Panc1 (cell line): ENCODE measurements at regions not wholly inside any gene's neighbourhood (a gene's known extent, or its start where the extent isn't known, plus 50 kb on each side); places are given as distances from the start of the nearest gene placed in this dataset.

Source experiments
- ATAC-seq: fragments of 200-7000 bp; cut with Tn5 transposase; 2 replicates; pipeline ENCODE4 v1.9.1; 2020; ENCODE audit warnings: mild to moderate bottlenecking, moderate library complexity
- BruUV-seq: library from RNA; stranded (reverse); fragments of 400-500 nt; replicated peaks from 2 replicates; lab custom pipeline; 2021; lab: Mats Ljungman, UMichigan
- CTCF ChIA-PET: fragments of 300-600 bp; sonication (Branson Sonifier 250); formaldehyde crosslinking; loops from one replicate; lab custom pipeline; 2022; ENCODE audit warnings: antibody characterized with exemption; lab: Charles Lee
- POLR2A ChIA-PET: fragments of 300-600 bp; sonication (Branson Sonifier 250); formaldehyde crosslinking; loops from one replicate; lab custom pipeline; 2022; ENCODE audit warnings: antibody characterized with exemption; lab: Charles Lee
- DNase-seq: peaks from one replicate; pipeline ENCODE4 v3.0.0-alpha.2; 2010; ENCODE audit warnings: low read depth, low spot score
- H3K27ac ChIP-seq: 2 replicates; pipeline ENCODE4 v1.5.1; 2011; ENCODE audit warnings: mild to moderate bottlenecking, low read length, inconsistent platforms
- H3K27me3 ChIP-seq: fragments of 200-500 bp; sonication (Bioruptor generic); 2 replicates; pipeline ENCODE4 v1.6.0; 2014; ENCODE audit warnings: low read length, inconsistent platforms; ENCODE audit not compliant: control insufficient read depth, insufficient read depth
- H3K36me3 ChIP-seq: fragments of 200-500 bp; sonication (Bioruptor generic); 2 replicates; pipeline ENCODE4 v1.5.1; 2014; ENCODE audit warnings: inconsistent platforms, mild to moderate bottlenecking, low read length, moderate library complexity; ENCODE audit not compliant: control insufficient read depth, insufficient read depth
- H3K4me1 ChIP-seq: 2 replicates; pipeline ENCODE4 v1.5.1; 2011; ENCODE audit warnings: inconsistent platforms, mild to moderate bottlenecking, low read length, moderate library complexity; ENCODE audit not compliant: control insufficient read depth, insufficient read depth
- H3K4me3 ChIP-seq, 2 experiments: 2 replicates each; pipeline ENCODE4 v1.5.1; 2011 to 2012; ENCODE audit warnings: low read depth in 2 of 2, low read length in 2 of 2, mild to moderate bottlenecking in 2 of 2, inconsistent platforms in 1 of 2, moderate library complexity in 1 of 2
- H3K9me3 ChIP-seq: fragments of 200-500 bp; sonication (Bioruptor generic); 2 replicates; pipeline ENCODE4 v1.5.1; 2014; ENCODE audit warnings: low read depth, mild to moderate bottlenecking, inconsistent platforms, low read length, moderate library complexity; ENCODE audit not compliant: control insufficient read depth, insufficient read depth
- POLR2AphosphoS5 ChIP-seq: IDR thresholded peaks from 2 replicates; pipeline ENCODE4 v1.6.1; 2012; ENCODE audit warnings: mild to moderate bottlenecking, low read depth, low read length, moderate library complexity
- SIN3A ChIP-seq: IDR thresholded peaks from 2 replicates; pipeline ENCODE4 v1.6.1; 2012; ENCODE audit warnings: low read depth, mild to moderate bottlenecking, low read length, moderate library complexity, borderline replicate concordance; ENCODE audit not compliant: insufficient read depth
- TCF7L2 ChIP-seq: IDR thresholded peaks from 2 replicates; pipeline ENCODE4 v1.6.1; 2011; ENCODE audit warnings: mild to moderate bottlenecking, low read depth, low read length, inconsistent platforms
- in situ Hi-C: cut with HindIII; loops from 2 replicates; pipeline ENCODE4 v1.10.0; 2016; ENCODE audit warnings: low sequenced_read_pairs, low pct_unique_long_range_greater_than_20kb
- intact Hi-C: fragments of 100-400 bp; cut with micrococcal nuclease; formaldehyde crosslinking; loops from one replicate; pipeline ENCODE4 v1.10.0; 2022; ENCODE audit not compliant: unreplicated experiment
- TF ChIP-seq, protein P1 (sequence below), 2 experiments: IDR thresholded peaks; 2 replicates each; pipeline ENCODE4 v1.6.1; 2011 to 2012; ENCODE audit warnings: low read depth in 2 of 2, control low read depth in 1 of 2, low read length in 1 of 2, mild to moderate bottlenecking in 1 of 2, moderate library complexity in 1 of 2; ENCODE audit not compliant: insufficient read depth in 1 of 2
- TF ChIP-seq, protein P2 (sequence below): fragments of 450-650 bp; IDR thresholded peaks from 2 replicates; pipeline ENCODE4 v1.5.1; 2017; ENCODE audit warnings: mild to moderate bottlenecking

DNA sequence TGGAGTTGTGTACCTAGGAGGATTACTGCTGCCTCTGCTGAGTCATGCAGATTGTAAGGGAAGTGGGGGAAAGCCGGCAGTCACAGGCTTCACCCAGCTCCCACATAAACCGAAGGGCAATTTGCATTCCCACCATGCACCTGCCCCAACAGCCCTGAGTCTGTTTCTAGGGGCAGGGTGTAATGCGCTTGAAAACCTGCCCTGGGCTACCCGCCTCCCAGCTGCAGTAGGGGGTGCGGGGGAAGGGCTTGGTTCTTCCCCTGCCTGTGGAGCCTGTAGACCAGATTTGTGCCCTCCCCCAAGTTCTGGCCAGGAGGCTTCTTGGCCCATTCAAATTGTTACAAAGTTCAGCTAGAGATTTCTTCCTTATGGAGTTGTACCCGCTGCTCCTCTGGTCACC is 269.2 kb upstream of the DDX53 start:
- Histone ChIP-seq H3K27me3 (no peaks in the 10 kb centered on the region), H3K4me1 (no peaks in the 10 kb centered on the region), H3K9me3 (no peaks in the 10 kb centered on the region), H3K36me3 (no peaks in the 10 kb centered on the region), H3K4me3 (no peak overlapping the region), H3K27ac (no peak overlapping the region)
- BruUV-seq = no TSS peak
- ATAC-seq = no peak
- intact Hi-C loops (no loop called here), in situ Hi-C loops (no loop called here)
- no peak for DNase-seq
- ChIA-PET POLR2A (no interaction called here), CTCF (no interaction called here)
- TF ChIP-seq, protein P1, sequence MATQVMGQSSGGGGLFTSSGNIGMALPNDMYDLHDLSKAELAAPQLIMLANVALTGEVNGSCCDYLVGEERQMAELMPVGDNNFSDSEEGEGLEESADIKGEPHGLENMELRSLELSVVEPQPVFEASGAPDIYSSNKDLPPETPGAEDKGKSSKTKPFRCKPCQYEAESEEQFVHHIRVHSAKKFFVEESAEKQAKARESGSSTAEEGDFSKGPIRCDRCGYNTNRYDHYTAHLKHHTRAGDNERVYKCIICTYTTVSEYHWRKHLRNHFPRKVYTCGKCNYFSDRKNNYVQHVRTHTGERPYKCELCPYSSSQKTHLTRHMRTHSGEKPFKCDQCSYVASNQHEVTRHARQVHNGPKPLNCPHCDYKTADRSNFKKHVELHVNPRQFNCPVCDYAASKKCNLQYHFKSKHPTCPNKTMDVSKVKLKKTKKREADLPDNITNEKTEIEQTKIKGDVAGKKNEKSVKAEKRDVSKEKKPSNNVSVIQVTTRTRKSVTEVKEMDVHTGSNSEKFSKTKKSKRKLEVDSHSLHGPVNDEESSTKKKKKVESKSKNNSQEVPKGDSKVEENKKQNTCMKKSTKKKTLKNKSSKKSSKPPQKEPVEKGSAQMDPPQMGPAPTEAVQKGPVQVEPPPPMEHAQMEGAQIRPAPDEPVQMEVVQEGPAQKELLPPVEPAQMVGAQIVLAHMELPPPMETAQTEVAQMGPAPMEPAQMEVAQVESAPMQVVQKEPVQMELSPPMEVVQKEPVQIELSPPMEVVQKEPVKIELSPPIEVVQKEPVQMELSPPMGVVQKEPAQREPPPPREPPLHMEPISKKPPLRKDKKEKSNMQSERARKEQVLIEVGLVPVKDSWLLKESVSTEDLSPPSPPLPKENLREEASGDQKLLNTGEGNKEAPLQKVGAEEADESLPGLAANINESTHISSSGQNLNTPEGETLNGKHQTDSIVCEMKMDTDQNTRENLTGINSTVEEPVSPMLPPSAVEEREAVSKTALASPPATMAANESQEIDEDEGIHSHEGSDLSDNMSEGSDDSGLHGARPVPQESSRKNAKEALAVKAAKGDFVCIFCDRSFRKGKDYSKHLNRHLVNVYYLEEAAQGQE (IDR thresholded peaks at IDR 0.05; ENCODE audit: insufficient read depth in 1 of 2, low read depth in 2 of 2, low read length in 1 of 2) = no peak
- TF ChIP-seq SIN3A (no peak), TCF7L2 (no peak)
- TF ChIP-seq, protein P2, sequence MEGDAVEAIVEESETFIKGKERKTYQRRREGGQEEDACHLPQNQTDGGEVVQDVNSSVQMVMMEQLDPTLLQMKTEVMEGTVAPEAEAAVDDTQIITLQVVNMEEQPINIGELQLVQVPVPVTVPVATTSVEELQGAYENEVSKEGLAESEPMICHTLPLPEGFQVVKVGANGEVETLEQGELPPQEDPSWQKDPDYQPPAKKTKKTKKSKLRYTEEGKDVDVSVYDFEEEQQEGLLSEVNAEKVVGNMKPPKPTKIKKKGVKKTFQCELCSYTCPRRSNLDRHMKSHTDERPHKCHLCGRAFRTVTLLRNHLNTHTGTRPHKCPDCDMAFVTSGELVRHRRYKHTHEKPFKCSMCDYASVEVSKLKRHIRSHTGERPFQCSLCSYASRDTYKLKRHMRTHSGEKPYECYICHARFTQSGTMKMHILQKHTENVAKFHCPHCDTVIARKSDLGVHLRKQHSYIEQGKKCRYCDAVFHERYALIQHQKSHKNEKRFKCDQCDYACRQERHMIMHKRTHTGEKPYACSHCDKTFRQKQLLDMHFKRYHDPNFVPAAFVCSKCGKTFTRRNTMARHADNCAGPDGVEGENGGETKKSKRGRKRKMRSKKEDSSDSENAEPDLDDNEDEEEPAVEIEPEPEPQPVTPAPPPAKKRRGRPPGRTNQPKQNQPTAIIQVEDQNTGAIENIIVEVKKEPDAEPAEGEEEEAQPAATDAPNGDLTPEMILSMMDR = no peak

DNA sequence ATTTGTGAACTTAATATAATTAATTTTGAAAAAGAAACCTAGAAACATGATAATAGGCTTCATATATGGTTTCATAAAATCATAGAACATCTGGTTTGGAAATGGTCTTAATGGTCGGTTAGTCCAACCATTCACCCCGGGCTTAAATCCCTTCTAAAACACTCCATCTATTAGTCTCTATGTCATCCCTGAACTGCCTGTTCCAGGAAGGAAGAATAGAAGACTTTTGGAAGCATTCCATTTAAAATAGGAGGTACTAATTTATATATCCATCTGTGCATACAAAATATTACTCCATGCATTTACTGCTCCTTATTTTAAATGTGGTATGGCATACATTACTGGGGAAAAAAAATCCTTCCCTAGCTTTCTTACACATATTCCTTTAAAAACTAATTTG is 262.2 kb upstream of the DDX53 start:
- in situ Hi-C loops (no loop called here), intact Hi-C loops (no loop called here)
- Histone ChIP-seq H3K27ac (no peak overlapping the region), H3K4me1 (no peaks in the 10 kb centered on the region), H3K9me3 (no peaks in the 10 kb centered on the region), H3K36me3 (no peaks in the 10 kb centered on the region), H3K4me3 (no peak overlapping the region), H3K27me3 (no peaks in the 10 kb centered on the region)
- TF ChIP-seq TCF7L2 = no peak
- TF ChIP-seq, protein P2 = no peak
- TF ChIP-seq SIN3A = no peak
- no peak for DNase-seq
- POLR2A ChIA-PET = no interaction called here
- no peak for ATAC-seq
- CTCF ChIA-PET = no interaction called here
- BruUV-seq = no TSS peak

DNA sequence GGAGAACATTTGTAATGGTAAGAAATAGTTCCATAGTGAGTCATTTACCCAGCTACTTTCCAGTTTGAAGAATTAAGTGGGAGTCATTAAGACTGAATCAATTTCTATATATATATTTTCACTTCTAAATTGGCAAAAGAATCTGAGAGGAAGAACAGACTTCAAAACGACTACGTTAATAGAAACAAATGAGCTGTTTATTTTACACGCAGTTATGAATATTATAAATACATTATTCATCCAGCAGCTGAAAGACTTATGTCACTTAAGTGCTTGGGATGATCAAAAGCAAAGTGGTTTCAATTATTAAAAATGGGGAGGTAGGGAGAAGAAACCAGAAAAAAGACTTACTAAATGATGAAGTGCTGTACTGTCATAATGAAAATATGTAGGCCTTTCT is 260.5 kb upstream of the DDX53 start:
- POLR2A ChIA-PET = no interaction called here

More for the DNA sequence above, 260.5 kb upstream of the DDX53 start:
- BruUV-seq = no TSS peak
- intact Hi-C loops (no loop called here), in situ Hi-C loops (no loop called here)
- DNase-seq (no peak), ATAC-seq (no peak)
- Histone ChIP-seq H3K27me3 (no peaks in the 10 kb centered on the region), H3K27ac (no peak overlapping the region), H3K9me3 (no peaks in the 10 kb centered on the region), H3K4me1 (no peaks in the 10 kb centered on the region), H3K4me3 (no peak overlapping the region), H3K36me3 (no peaks in the 10 kb centered on the region)
- TF ChIP-seq, protein P1 (IDR thresholded peaks at IDR 0.05; ENCODE audit: insufficient read depth in 1 of 2, low read depth in 2 of 2, low read length in 1 of 2) = no peak
- TF ChIP-seq, protein P2 = no peak
- no peak for TF ChIP-seq TCF7L2
- no peak for TF ChIP-seq POLR2AphosphoS5
- TF ChIP-seq SIN3A = no peak
- CTCF ChIA-PET = no interaction called here
